ENCODE measurements at regions not wholly inside any gene's neighbourhood (a gene's known extent, or its start where the extent isn't known, plus 50 kb on each side); places are given as distances from the start of the nearest gene placed in this dataset.
A peak's percentile ranks its signal among the peaks of the same experiment; 100 is the strongest.

DNA sequence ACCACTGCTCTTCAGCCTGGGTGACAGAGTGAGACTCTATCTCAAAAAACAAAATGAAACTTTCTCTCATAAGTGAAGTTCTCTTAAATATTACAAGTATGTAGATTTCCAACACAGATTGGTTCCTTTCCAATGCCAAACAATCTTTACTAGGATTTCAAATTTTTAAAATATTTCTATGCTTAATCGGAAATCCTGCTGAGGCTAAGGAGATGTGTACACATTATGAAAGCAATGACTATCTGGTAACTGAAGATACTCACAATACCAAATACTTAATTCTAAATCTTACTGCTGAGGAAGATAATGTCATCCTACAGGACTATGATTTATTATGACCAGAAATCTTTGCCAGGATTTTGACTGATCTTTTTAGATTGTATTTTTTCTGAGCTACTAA lies 255.6 kb upstream of the ZNF717 start (continued):
- TF ChIP-seq, protein P1, sequence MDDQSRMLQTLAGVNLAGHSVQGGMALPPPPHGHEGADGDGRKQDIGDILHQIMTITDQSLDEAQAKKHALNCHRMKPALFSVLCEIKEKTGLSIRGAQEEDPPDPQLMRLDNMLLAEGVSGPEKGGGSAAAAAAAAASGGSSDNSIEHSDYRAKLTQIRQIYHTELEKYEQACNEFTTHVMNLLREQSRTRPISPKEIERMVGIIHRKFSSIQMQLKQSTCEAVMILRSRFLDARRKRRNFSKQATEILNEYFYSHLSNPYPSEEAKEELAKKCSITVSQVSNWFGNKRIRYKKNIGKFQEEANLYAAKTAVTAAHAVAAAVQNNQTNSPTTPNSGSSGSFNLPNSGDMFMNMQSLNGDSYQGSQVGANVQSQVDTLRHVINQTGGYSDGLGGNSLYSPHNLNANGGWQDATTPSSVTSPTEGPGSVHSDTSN (CRISPR knock-in tag; IDR thresholded peaks at IDR 0.05): no peak
- no peak for TF ChIP-seq ZNF239 (tag by site-specific recombination; IDR thresholded peaks at IDR 0.05)
- TF ChIP-seq, protein P2, sequence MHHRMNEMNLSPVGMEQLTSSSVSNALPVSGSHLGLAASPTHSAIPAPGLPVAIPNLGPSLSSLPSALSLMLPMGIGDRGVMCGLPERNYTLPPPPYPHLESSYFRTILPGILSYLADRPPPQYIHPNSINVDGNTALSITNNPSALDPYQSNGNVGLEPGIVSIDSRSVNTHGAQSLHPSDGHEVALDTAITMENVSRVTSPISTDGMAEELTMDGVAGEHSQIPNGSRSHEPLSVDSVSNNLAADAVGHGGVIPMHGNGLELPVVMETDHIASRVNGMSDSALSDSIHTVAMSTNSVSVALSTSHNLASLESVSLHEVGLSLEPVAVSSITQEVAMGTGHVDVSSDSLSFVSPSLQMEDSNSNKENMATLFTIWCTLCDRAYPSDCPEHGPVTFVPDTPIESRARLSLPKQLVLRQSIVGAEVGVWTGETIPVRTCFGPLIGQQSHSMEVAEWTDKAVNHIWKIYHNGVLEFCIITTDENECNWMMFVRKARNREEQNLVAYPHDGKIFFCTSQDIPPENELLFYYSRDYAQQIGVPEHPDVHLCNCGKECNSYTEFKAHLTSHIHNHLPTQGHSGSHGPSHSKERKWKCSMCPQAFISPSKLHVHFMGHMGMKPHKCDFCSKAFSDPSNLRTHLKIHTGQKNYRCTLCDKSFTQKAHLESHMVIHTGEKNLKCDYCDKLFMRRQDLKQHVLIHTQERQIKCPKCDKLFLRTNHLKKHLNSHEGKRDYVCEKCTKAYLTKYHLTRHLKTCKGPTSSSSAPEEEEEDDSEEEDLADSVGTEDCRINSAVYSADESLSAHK (tag by site-specific recombination; IDR thresholded peaks at IDR 0.05): no peak
- no peak for TF ChIP-seq ZNF571 (tag by site-specific recombination; IDR thresholded peaks at IDR 0.05)
- no peak for TF ChIP-seq BCL11A (tag by site-specific recombination; IDR thresholded peaks at IDR 0.05; ENCODE audit: low read depth)
- no peak for TF ChIP-seq ZNF776 (tag by site-specific recombination; IDR thresholded peaks at IDR 0.05; ENCODE audit: borderline replicate concordance)

DNA sequence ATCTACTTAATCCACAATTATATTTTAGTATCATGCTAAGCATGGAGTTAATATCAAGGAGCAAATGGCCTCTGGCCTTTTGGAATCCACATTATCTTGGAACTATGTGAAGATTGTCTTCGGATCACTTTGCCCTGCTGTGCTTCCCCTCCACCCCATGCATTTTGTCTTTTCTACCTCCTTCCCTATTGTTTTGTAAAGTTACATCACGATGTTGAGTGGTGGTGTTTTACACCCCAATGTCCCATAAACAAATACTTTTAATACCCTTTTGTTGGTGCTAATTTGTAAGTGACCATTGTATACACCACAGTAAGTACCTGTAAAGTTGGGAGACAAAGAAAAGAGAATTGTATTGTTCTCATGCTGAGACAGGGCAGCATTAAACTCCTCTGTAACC lies 258.4 kb upstream of the ZNF717 start:
- no peaks in the 10 kb centered on the region for H3K36me3 ChIP-seq (ENCODE audit: control insufficient read depth in 2 of 2, insufficient read depth in 1 of 2, low read length in 2 of 2)
- POLR2A ChIA-PET: no interaction called here
- H3K9me3 ChIP-seq (ENCODE audit: control insufficient read depth, insufficient read depth, low read depth, low read length): no peaks in the 10 kb centered on the region
- CTCF ChIA-PET: interaction anchor here (0.6 to 1.3 kb wide), 4 partner anchors 10 to 526 kb away, joined by 3 to 6 read pairs (median 4); no protein-coding TSS in a partner anchor
- no peaks in the 10 kb centered on the region for H3K4me1 ChIP-seq (ENCODE audit: control insufficient read depth, insufficient read depth, low read length)
- H3K27ac ChIP-seq (ENCODE audit: extremely low read depth, low read depth, low read length): no peak overlapping the region
- no peak for TF ChIP-seq ZNF155 (tag by site-specific recombination; IDR thresholded peaks at IDR 0.05)
- TF ChIP-seq ZNF214 (tag by site-specific recombination; IDR thresholded peaks at IDR 0.05; ENCODE audit: borderline replicate concordance): no peak
- TF ChIP-seq BCL11B (tag by site-specific recombination; IDR thresholded peaks at IDR 0.05; ENCODE audit: low read depth): no peak
- no peak for TF ChIP-seq RBAK (tag by site-specific recombination; IDR thresholded peaks at IDR 0.05)
- TF ChIP-seq, protein P3, sequence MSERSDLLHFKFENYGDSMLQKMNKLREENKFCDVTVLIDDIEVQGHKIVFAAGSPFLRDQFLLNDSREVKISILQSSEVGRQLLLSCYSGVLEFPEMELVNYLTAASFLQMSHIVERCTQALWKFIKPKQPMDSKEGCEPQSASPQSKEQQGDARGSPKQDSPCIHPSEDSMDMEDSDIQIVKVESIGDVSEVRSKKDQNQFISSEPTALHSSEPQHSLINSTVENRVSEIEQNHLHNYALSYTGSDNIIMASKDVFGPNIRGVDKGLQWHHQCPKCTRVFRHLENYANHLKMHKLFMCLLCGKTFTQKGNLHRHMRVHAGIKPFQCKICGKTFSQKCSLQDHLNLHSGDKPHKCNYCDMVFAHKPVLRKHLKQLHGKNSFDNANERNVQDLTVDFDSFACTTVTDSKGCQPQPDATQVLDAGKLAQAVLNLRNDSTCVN (tag by site-specific recombination; optimal IDR thresholded peaks at IDR 0.05): no peak
- H3K4me3 ChIP-seq (ENCODE audit: low read depth, low read length): no peak overlapping the region

DNA sequence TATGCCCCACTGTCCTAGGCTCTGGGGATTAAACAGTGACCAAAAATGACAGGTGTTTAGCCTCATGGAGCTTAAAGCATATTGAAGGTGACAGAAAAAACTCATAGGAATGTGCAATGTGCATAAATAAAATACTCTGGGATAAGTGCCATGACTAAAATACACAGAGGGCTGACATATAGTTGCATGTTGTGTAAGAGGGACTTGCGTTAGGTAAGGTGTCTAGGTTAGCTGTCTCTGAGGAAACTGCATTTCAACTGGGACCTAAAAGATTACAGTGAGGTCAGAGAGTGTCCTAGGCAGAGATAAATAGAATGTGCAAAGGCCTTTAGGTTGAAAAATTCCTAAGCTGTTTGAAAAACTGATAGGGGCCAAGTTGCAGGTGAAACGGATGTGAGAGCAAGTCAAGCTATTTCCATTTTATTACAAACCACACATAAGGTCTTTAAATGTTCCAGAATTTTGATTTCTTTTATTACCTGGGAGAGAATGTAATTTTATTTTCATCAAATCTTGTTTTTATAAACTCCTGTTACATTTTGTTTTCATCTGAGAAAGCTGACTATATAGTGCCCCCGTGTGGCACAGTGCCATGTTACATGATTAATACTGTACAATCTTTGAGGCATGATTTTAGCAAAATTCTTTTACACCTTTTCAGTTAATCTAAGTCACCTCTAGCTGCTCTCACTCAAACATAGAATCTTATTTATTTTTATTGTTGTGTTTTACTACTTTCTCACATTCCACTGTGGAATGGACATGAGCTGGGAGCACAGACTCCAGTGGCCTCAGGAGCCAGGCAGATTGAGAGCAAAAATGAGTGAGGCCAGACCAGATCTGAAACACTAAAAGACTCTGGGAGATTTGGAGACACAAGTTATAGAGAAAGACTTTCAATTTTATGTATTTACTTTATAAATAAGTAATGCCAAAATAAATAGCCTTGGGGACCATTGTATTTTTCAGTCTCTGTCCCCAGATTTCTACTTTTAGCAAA lies 259.6 kb upstream of the ZNF717 start:
- TF ChIP-seq, protein P4, sequence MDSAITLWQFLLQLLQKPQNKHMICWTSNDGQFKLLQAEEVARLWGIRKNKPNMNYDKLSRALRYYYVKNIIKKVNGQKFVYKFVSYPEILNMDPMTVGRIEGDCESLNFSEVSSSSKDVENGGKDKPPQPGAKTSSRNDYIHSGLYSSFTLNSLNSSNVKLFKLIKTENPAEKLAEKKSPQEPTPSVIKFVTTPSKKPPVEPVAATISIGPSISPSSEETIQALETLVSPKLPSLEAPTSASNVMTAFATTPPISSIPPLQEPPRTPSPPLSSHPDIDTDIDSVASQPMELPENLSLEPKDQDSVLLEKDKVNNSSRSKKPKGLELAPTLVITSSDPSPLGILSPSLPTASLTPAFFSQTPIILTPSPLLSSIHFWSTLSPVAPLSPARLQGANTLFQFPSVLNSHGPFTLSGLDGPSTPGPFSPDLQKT (IDR thresholded peaks at IDR 0.05; ENCODE audit: borderline replicate concordance, low read depth, low read length): no peak
- peak; percentile 22; the same call in 1 of the 2 replicates for TF ChIP-seq ZNF654 (tag by site-specific recombination; IDR thresholded peaks at IDR 0.05; ENCODE audit: low read depth)
- no peak for TF ChIP-seq GLI2 (tag by site-specific recombination; IDR thresholded peaks at IDR 0.05; ENCODE audit: borderline replicate concordance, low read depth)
- TF ChIP-seq, protein P5, sequence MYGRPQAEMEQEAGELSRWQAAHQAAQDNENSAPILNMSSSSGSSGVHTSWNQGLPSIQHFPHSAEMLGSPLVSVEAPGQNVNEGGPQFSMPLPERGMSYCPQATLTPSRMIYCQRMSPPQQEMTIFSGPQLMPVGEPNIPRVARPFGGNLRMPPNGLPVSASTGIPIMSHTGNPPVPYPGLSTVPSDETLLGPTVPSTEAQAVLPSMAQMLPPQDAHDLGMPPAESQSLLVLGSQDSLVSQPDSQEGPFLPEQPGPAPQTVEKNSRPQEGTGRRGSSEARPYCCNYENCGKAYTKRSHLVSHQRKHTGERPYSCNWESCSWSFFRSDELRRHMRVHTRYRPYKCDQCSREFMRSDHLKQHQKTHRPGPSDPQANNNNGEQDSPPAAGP (tag by site-specific recombination; IDR thresholded peaks at IDR 0.05): no peak
- no peak for TF ChIP-seq ZBTB7A (tag by site-specific recombination; IDR thresholded peaks at IDR 0.05; ENCODE audit: low read depth)
- Histone ChIP-seq H3K4me1 (ENCODE audit: control insufficient read depth, insufficient read depth, low read length) (no peaks in the 10 kb centered on the region), H3K36me3 (ENCODE audit: control insufficient read depth in 2 of 2, insufficient read depth in 1 of 2, low read length in 2 of 2) (no peaks in the 10 kb centered on the region), H3K4me3 (ENCODE audit: low read depth, low read length) (no peak overlapping the region), H3K27ac (ENCODE audit: extremely low read depth, low read depth, low read length) (no peak overlapping the region), H3K9me3 (ENCODE audit: control insufficient read depth, insufficient read depth, low read depth, low read length) (no peaks in the 10 kb centered on the region)
- ChIA-PET POLR2A (no interaction called here), CTCF (interaction anchor here (0.5 to 1.3 kb wide), 8 partner anchors 11 to 1284 kb away, joined by 3 to 5 read pairs (median 3); no protein-coding TSS in a partner anchor)
